ENCODE measurements at regions not wholly inside any gene's neighbourhood (a gene's known extent, or its start where the extent isn't known, plus 50 kb on each side); places are given as distances from the start of the nearest gene placed in this dataset.

GRCh38 chr3:147941969-147942368 is 532.8 kb downstream of the ZIC1 start:
- DNase-seq: no peak

- DNase-seq: no peak
Observed at GRCh38 chr3:147943265-147943945, 534.2 kb downstream of the ZIC1 start.

- no peak for DNase-seq
Observed at GRCh38 chr3:147945968-147946519, 536.9 kb downstream of the ZIC1 start.

- no peak for DNase-seq
Observed at GRCh38 chr3:147956615-147957014, 547.5 kb downstream of the ZIC1 start.

- no peak for DNase-seq
Observed at GRCh38 chr3:147958754-147959153, 549.6 kb downstream of the ZIC1 start.

GRCh38 chr3:147960786-147961185 is 551.6 kb downstream of the ZIC1 start:
- DNase-seq: no peak

GRCh38 chr3:147962408-147963164 is 553.4 kb downstream of the ZIC1 start:
- DNase-seq: no peak

- no peak for DNase-seq
Observed at GRCh38 chr3:147963711-147964110, 554.5 kb downstream of the ZIC1 start.

GRCh38 chr3:147975165-147975564 is 566.0 kb downstream of the ZIC1 start:
- no peak for DNase-seq

- DNase-seq: no peak
Observed at GRCh38 chr3:147977001-147977400, 567.8 kb downstream of the ZIC1 start.

- no peak for DNase-seq
Observed at GRCh38 chr3:147987549-147987948, 578.4 kb downstream of the ZIC1 start.

GRCh38 chr3:147989344-147989743 is 580.2 kb downstream of the ZIC1 start:
- DNase-seq: no peak

GRCh38 chr3:148002705-148003205 is 593.6 kb downstream of the ZIC1 start:
- DNase-seq: no peak

- DNase-seq: no peak
Observed at GRCh38 chr3:148004331-148004730, 595.2 kb downstream of the ZIC1 start.

- DNase-seq: no peak
Observed at GRCh38 chr3:148005456-148005855, 596.3 kb downstream of the ZIC1 start.

GRCh38 chr3:148006508-148006907 is 597.3 kb downstream of the ZIC1 start:
- DNase-seq: no peak

GRCh38 chr3:148008591-148008990 is 599.4 kb downstream of the ZIC1 start:
- no peak for DNase-seq

- no peak for DNase-seq
Observed at GRCh38 chr3:148020861-148021260, 611.7 kb downstream of the ZIC1 start.

GRCh38 chr3:148021381-148021780 is 612.2 kb downstream of the ZIC1 start:
- no peak for DNase-seq

GRCh38 chr3:148023994-148024393 is 614.8 kb downstream of the ZIC1 start:
- DNase-seq: no peak

GRCh38 chr3:148026009-148026588 is 616.9 kb downstream of the ZIC1 start:
- DNase-seq: no peak

GRCh38 chr3:148030975-148031374 is 621.8 kb downstream of the ZIC1 start:
- no peak for DNase-seq

- DNase-seq: no peak
Observed at GRCh38 chr3:148034353-148034752, 625.2 kb downstream of the ZIC1 start.
